Esophagus (tissue), 2 donors: ENCODE measurements at regions not wholly inside any gene's neighbourhood (a gene's known extent, or its start where the extent isn't known, plus 50 kb on each side); places are given as distances from the start of the nearest gene placed in this dataset.
"Not testable (repeated sequence)": the region's sequence is repeated elsewhere in the genome, so short reads cannot be mapped to it uniquely, and the experiment has no call there.

Experiments used
- H3K27ac ChIP-seq, 2 donors: one replicate each; pipeline ENCODE4 v1.5.1; 2013; ENCODE audit warnings: low read depth in 2 of 2, mild to moderate bottlenecking in 2 of 2, inconsistent platforms in 1 of 2, low read length in 1 of 2, moderate library complexity in 1 of 2
- H3K27me3 ChIP-seq, 2 donors: one replicate each; pipeline ENCODE4 v1.6.1; 2013; ENCODE audit warnings: low read length in 2 of 2, control low read depth in 1 of 2, mild to moderate bottlenecking in 1 of 2; ENCODE audit not compliant: insufficient read depth in 2 of 2, control insufficient read depth in 1 of 2
- H3K36me3 ChIP-seq, 2 donors: one replicate each; pipeline ENCODE4 v1.6.1; 2013; ENCODE audit warnings: low read length in 1 of 2; ENCODE audit not compliant: control insufficient read depth in 2 of 2, insufficient read depth in 2 of 2
- H3K4me1 ChIP-seq, 2 donors: one replicate each; pipeline ENCODE4 v1.6.1; 2013; ENCODE audit warnings: low read length in 1 of 2; ENCODE audit not compliant: control insufficient read depth in 2 of 2, insufficient read depth in 2 of 2
- H3K4me3 ChIP-seq, 2 donors: one replicate each; pipeline ENCODE4 v1.5.1; 2013; ENCODE audit warnings: low read length in 2 of 2, mild to moderate bottlenecking in 2 of 2, low read depth in 1 of 2, moderate library complexity in 1 of 2
- H3K9me3 ChIP-seq, 2 donors: one replicate each; pipeline ENCODE4 v1.6.1; 2013; ENCODE audit warnings: mild to moderate bottlenecking in 2 of 2, low read depth in 1 of 2, low read length in 1 of 2, moderate library complexity in 1 of 2; ENCODE audit not compliant: control insufficient read depth in 2 of 2, insufficient read depth in 1 of 2
- WGBS, 2 donors: extraction: QIAGEN DNeasy Blood & Tissue Kit; methylation state at CpG; one replicate each; pipeline ENCODE4 v1.1.7; 2013; 5-methylcytosine and 5-hydroxymethylcytosine counted together
- donor health status: healthy with polysubstance abuse.
- donor health status: Bipolar disorder and iron deficiency.

GRCh38 chr9:42239445-42240260, 56.2 kb downstream of the SPATA31A6 start:
- H3K9me3 ChIP-seq, H3K4me1 ChIP-seq, H3K4me3 ChIP-seq, H3K27ac ChIP-seq, H3K27me3 ChIP-seq, H3K36me3 ChIP-seq: not testable (repeated sequence)
- WGBS, 2 donors = 16 to 59% methylated on average over 1 of the region's 1 CpG

- WGBS, 2 donors = 8 to 15% methylated on average over 1 of the region's 1 CpG
- not testable (repeated sequence) for H3K4me3 ChIP-seq, H3K27ac ChIP-seq, H3K36me3 ChIP-seq, H3K4me1 ChIP-seq, H3K9me3 ChIP-seq, H3K27me3 ChIP-seq
Measured at GRCh38 chr9:42240261-42240579, 56.8 kb downstream of the SPATA31A6 start.

- H3K9me3 ChIP-seq, H3K4me1 ChIP-seq, H3K36me3 ChIP-seq, H3K27ac ChIP-seq, H3K27me3 ChIP-seq, H3K4me3 ChIP-seq: not testable (repeated sequence)
- 84 to 90% methylated on average over 2 of the region's 2 CpGs for WGBS, 2 donors
Measured at GRCh38 chr9:42243211-42243610, 59.8 kb downstream of the SPATA31A6 start.

GRCh38 chr9:42243822-42244221, 60.4 kb downstream of the SPATA31A6 start:
- 76% methylated on average over 3 of the region's 3 CpGs for WGBS, 2 donors
- not testable (repeated sequence) for H3K4me1 ChIP-seq, H3K36me3 ChIP-seq, H3K27me3 ChIP-seq, H3K9me3 ChIP-seq, H3K4me3 ChIP-seq, H3K27ac ChIP-seq

GRCh38 chr9:42268729-42269128, 85.3 kb downstream of the SPATA31A6 start:
- H3K4me3 ChIP-seq = not testable (repeated sequence)
- WGBS, 2 donors = 56 to 64% methylated on average over 6 of the region's 6 CpGs

GRCh38 chr9:42269171-42269570, 85.7 kb downstream of the SPATA31A6 start:
- WGBS, 2 donors = 83 to 90% methylated on average over 11 of the region's 11 CpGs
- not testable (repeated sequence) for H3K4me1 ChIP-seq, H3K36me3 ChIP-seq, H3K9me3 ChIP-seq, H3K27ac ChIP-seq, H3K27me3 ChIP-seq, H3K4me3 ChIP-seq

More at GRCh38 chr9:42268729-42269128, 85.3 kb downstream of the SPATA31A6 start:
- not testable (repeated sequence) for H3K36me3 ChIP-seq, H3K4me1 ChIP-seq, H3K27ac ChIP-seq, H3K9me3 ChIP-seq, H3K27me3 ChIP-seq

GRCh38 chr9:42273191-42273590, 89.7 kb downstream of the SPATA31A6 start:
- H3K27ac ChIP-seq, H3K4me3 ChIP-seq, H3K4me1 ChIP-seq, H3K9me3 ChIP-seq, H3K36me3 ChIP-seq, H3K27me3 ChIP-seq: not testable (repeated sequence)
- 83 to 90% methylated on average over 1 of the region's 1 CpG for WGBS, 2 donors

- Histone ChIP-seq H3K4me1 (no peaks in the 10 kb centered on the region), H3K27me3 (no peaks in the 10 kb centered on the region), H3K36me3 (no peaks in the 10 kb centered on the region), H3K27ac (no peak overlapping the region), H3K4me3 (no peak overlapping the region), H3K9me3 (no peaks in the 10 kb centered on the region)
- 80 to 82% methylated on average over 9 of the region's 9 CpGs for WGBS, 2 donors
Measured at GRCh38 chr9:42275141-42275540, 91.7 kb downstream of the SPATA31A6 start.

- H3K4me3 ChIP-seq = not testable (repeated sequence)
- 65 to 70% methylated on average over 6 of the region's 7 CpGs for WGBS, 2 donors
Measured at GRCh38 chr9:42282531-42283178, 99.2 kb downstream of the SPATA31A6 start.

GRCh38 chr9:42283179-42283543, 99.7 kb downstream of the SPATA31A6 start:
- not testable (repeated sequence) for H3K9me3 ChIP-seq, H3K36me3 ChIP-seq, H3K27me3 ChIP-seq, H3K27ac ChIP-seq, H3K4me3 ChIP-seq, H3K4me1 ChIP-seq
- WGBS, 2 donors = 65 to 78% methylated on average over 2 of the region's 2 CpGs

More at GRCh38 chr9:42282531-42283178, 99.2 kb downstream of the SPATA31A6 start:
- not testable (repeated sequence) for H3K27me3 ChIP-seq, H3K36me3 ChIP-seq, H3K9me3 ChIP-seq, H3K27ac ChIP-seq, H3K4me1 ChIP-seq
